H1 (cell line): ENCODE measurements at regions not wholly inside any gene's neighbourhood (a gene's known extent, or its start where the extent isn't known, plus 50 kb on each side); places are given as distances from the start of the nearest gene placed in this dataset.

ENCODE experiments used
- BRCA1 ChIP-seq: IDR thresholded peaks from 2 replicates; pipeline ENCODE4 v1.6.1; 2012; ENCODE audit warnings: low read depth, low read length, improper control_type of control experiment
- CHD2 ChIP-seq: IDR thresholded peaks from 2 replicates; pipeline ENCODE4 v1.6.1; 2012; ENCODE audit warnings: low read length, improper control_type of control experiment
- FOSL1 ChIP-seq: IDR thresholded peaks from 2 replicates; pipeline ENCODE4 v1.6.1; 2011; ENCODE audit warnings: mild to moderate bottlenecking, low read depth, low read length, moderate library complexity; ENCODE audit not compliant: insufficient read depth
- RBBP5 ChIP-seq: IDR thresholded peaks from 2 replicates; pipeline ENCODE4 v1.7.1; 2012; ENCODE audit warnings: low read depth, mild to moderate bottlenecking, inconsistent platforms, low read length, moderate library complexity, borderline replicate concordance

- TF ChIP-seq RBBP5, result no peak
- no peak for TF ChIP-seq FOSL1
- no peak for TF ChIP-seq CHD2
- no peak for TF ChIP-seq BRCA1
These were observed 80.9 kb upstream of the ZNF423 start (continued) for GRCh38 chr16:49936791-49937190.
